Daoy (cell line): ENCODE measurements at regions not wholly inside any gene's neighbourhood (a gene's known extent, or its start where the extent isn't known, plus 50 kb on each side); places are given as distances from the start of the nearest gene placed in this dataset.
A peak's percentile ranks its signal among the peaks of the same experiment; 100 is the strongest.
"Not testable (repeated sequence)": the region's sequence is repeated elsewhere in the genome, so short reads cannot be mapped to it uniquely, and the experiment has no call there.

ENCODE experiments used
- DNase-seq: peaks from one replicate; pipeline ENCODE4 v3.0.0-alpha.2; 2015; ENCODE audit warnings: low read depth

DNA sequence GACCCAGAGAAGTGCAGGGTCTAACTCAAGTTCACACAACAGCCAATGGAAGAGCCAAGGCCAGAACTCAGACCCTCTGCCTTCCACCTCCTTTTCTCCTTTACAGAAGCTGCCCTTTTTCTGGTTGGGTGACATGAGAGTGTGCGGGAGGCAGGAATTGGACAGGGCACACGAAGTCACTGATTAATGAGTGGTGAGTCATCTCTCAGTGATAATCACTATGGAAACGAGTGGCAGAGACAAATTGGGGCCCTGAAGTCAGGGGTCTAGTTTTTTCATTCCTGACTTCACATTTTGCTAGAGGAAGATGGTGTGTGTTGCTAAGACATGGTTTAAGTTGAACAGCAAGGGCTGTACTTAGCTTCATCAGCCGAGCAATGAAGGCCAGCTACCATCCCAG, 312.7 kb upstream of the CCL2 start:
- peak; percentile 62 for DNase-seq

GRCh38 chr17:33944412-33944811, 310.7 kb upstream of the CCL2 start:
- DNase-seq: peak; percentile 21

- no peak for DNase-seq
Observed at GRCh38 chr17:33944826-33945225, 310.3 kb upstream of the CCL2 start.

- no peak for DNase-seq
Observed at GRCh38 chr17:33945646-33946546, 309.2 kb upstream of the CCL2 start.

GRCh38 chr17:33947762-33948161, 307.3 kb upstream of the CCL2 start:
- no peak for DNase-seq

DNA sequence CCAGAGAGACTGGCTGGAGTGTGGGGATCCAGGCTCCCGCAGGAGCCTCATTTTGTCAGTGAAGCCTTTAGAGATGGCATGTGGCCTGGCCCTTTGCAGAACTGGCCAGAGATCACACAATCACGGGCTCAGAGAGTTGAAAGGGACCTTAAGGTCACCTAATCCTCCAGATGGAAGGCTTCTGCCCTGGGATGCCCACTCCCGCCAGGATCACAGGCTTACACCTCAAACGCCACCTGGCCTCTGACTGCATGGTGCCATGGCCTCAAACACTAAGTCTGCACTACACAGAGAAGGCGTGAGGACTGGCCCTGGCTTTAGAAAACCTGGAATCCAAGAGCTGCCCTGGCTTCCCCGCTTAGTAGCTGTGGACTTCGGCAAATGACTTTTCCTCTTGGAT, 306.8 kb upstream of the CCL2 start:
- DNase-seq: no peak

DNA sequence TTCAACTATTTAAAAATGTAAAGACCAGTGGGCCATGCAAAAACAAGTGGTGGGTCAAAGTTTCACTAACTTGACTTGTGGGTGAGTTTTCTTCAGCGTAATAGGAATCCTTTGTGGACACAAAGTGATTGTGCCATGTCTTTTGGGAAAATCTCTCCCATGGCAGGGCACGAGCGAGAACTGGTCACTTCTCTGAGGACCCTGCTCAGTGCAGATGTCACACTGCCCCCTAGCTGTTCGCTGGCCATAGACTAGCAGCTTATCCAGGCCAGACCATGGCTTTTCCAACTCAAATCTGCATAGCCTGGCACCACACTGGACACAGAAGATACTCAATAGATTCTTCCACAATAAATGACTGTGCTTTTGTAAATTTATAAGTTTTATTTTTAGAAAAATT, 306.0 kb upstream of the CCL2 start:
- DNase-seq: peak; percentile 60

GRCh38 chr17:33950061-33950460, 305.0 kb upstream of the CCL2 start:
- no peak for DNase-seq

DNA sequence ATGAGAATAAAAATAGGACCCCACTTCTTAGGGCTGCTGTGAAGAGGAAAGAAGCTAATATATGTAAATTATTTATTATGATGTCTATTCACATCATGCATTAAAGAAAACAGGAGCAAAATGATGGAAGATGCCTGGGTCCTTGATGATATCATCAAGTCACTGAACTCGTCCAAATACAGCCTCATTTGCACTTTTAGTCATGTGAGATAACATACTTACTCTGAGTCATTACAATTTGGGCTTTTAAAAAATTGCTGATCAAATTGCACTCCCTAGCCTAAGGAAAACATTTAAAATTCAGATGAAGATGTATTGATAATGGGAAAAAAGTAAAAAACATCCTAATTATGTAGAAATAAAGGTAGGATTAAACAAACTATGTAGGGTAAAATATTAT, 302.7 kb upstream of the CCL2 start:
- DNase-seq: no peak

DNA sequence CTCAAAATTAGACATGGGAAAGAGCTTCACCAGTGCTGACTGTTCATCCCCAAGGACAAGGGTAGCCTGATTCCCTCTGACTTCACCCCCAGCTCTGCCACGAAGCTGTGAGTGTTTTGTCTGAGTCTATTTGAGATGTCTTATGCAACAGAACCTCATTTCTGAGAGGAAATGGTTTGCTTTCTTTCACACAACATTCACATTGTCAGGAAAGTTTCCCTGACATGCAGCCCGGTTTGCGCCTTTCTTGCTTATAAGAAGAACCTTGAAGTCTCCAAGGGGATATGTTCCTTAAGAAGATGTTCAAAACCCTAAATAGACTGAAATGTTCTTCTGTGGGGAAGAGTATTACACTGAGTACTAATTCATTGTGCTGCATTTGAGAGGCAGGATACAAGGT, 300.5 kb upstream of the CCL2 start:
- no peak for DNase-seq

- DNase-seq: no peak
Observed at GRCh38 chr17:33955461-33955860, 299.6 kb upstream of the CCL2 start.

GRCh38 chr17:33959098-33959497, 296.0 kb upstream of the CCL2 start:
- DNase-seq: not testable (repeated sequence)

DNA sequence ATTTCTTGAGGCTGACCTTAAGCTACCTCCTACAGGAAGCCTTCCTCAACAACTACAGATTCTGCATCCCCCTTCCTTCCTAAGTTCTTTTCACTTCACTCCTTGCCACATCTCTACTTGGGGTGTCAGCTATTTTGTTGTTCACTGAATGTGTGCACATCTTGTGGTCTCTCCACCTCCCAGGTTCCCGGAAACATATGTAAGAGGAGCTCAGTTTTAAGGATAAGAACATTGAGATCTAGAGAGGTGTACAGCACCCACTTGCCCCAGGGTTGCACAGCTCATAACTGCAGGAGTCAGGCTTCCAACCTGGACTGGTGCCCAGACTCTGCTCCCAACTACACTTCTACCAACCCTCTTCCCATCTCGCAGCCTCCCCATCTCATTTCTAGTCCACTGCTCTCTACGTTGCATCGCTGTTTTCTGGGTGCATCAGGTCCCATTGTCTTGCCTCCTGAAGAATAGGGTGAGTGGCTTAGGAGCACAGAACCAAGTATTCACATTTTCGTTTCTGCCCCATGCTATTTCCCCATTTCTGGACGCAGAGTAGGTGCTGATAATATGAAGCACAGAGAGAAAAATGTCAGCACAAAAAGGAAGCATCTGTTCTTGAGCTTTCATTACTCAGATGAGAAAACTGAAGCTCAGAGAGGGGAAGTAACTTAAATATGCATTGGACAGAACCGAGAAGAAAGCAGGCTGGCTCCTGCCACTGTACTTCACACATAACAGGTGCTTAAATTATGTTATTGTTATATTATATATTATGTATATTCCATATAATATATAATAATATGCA, 292.0 kb upstream of the CCL2 start:
- no peak for DNase-seq

- DNase-seq: no peak
Observed at GRCh38 chr17:33964344-33964979, 290.6 kb upstream of the CCL2 start.

GRCh38 chr17:33966410-33967059, 288.6 kb upstream of the CCL2 start:
- DNase-seq: no peak

- DNase-seq: no peak
Observed at GRCh38 chr17:33967608-33968349, 287.3 kb upstream of the CCL2 start.

- peak; percentile 89 for DNase-seq
Observed at GRCh38 chr17:33968350-33969044, 286.6 kb upstream of the CCL2 start.

DNA sequence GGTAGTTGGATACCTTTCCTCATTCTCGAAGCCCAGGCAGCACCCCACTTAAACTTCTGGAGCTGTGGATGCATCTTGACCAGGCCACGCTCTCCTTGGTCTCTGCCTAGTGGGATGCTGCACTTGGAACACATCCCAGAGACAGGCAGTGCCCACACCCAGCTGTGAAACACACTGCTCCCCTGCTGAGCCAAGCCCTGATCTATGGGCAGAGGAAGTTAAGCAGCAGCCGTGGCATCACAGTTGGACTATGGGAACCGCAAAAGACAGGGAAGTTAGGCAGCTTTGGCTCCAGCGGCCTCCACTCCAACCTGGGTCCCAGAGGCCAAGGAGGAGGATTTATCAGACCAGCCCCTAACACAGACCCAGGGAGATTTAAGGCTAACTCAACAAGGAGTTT, 284.8 kb upstream of the CCL2 start:
- DNase-seq: peak; percentile 52

DNA sequence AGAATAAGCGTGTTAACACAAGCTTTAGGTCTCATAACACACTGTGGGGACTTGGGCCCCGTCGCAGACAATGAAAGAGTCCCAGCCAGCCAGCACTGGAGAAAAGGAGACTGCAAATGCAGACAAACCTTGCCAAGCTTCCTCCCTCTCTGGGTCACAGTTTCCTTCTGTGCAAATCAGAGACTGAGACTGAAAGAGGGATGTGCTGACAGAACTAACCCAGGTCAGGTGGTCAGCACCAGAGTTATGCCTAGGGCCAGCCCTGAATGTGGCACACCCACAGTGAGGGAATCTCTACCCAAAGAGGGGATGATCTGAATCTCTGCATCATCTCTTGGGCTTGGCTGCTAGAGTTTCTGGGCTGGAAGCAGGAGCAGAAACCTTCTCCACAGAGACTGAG, 282.3 kb upstream of the CCL2 start:
- no peak for DNase-seq

DNA sequence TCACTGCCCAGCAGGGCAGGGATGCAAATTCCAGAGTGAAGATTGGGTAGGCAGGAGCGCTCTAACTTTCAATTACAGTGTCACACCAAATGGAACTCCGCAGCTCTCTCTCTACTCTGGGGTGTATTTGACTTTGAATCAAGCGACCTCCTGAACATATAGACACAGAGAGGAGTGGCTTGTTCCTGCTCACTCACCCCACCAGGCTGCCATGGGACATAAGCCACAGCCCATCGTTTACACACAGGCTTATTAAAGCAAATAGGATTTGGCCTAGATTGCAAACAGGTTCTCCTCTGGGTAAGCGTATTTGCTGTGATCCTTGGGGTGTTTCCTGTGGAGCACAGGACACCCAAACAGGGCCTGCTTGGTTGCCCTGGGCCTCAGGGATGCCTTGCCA, 281.6 kb upstream of the CCL2 start:
- DNase-seq: no peak

DNA sequence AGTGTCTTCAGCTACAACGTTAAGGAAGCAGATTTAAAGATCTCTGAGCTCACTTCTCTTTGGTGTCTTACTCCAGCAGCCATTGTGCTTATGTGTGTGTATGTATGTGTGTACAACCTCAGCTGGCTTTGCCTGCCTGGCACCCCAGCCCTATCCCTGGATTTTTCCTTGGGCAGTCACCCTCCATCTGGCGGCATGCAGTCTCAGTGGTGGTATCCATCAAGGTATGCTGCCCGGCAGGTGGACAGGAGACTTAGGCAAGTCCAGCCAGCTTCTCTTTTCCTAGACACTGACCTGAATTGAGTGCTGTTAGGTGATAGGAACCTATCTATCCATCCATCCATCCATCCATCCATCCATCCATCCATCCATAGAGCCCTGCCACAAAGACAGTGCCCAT, 280.8 kb upstream of the CCL2 start:
- DNase-seq: no peak
